PC-9 (cell line): ENCODE measurements at regions not wholly inside any gene's neighbourhood (a gene's known extent, or its start where the extent isn't known, plus 50 kb on each side); places are given as distances from the start of the nearest gene placed in this dataset.
A peak's percentile ranks its signal among the peaks of the same experiment; 100 is the strongest.

Experiments
- BruUV-seq: library from RNA; stranded (reverse); fragments of 400-500 nt; replicated peaks from 2 replicates; lab custom pipeline; 2021; lab: Mats Ljungman, UMichigan
- CTCF ChIA-PET: fragments of 300-600 bp; sonication (Branson Sonifier 250); formaldehyde crosslinking; loops from one replicate; lab custom pipeline; 2022; ENCODE audit warnings: antibody characterized with exemption; lab: Charles Lee
- POLR2A ChIA-PET: fragments of 300-600 bp; sonication (Branson Sonifier 250); formaldehyde crosslinking; loops from one replicate; lab custom pipeline; 2022; ENCODE audit warnings: antibody characterized with exemption; ENCODE audit not compliant: unreplicated experiment; lab: Charles Lee
- DNase-seq, 2 experiments: peaks; one replicate each; pipeline versions ENCODE4 v3.0.0 to v3.0.0-alpha.2; 2015 to 2022; ENCODE audit warnings: mixed read lengths in 1 of 2
- H2AFZ ChIP-seq: fragments of 200-600 bp; sonication (generic); 2 replicates; pipeline ENCODE4 v1.8.1; 2017; ENCODE audit warnings: antibody characterized with exemption
- H3F3A ChIP-seq: fragments of 200-600 bp; sonication (generic); 2 replicates; pipeline ENCODE4 v1.8.1; 2017; ENCODE audit warnings: antibody characterized with exemption, mild to moderate bottlenecking, low read depth; ENCODE audit not compliant: insufficient read depth
- H3K27ac ChIP-seq: fragments of 200-600 bp; sonication (generic); 2 replicates; pipeline ENCODE4 v1.6.1; 2016; ENCODE audit warnings: mixed run types
- H3K27me3 ChIP-seq: fragments of 200-600 bp; sonication (generic); 2 replicates; pipeline ENCODE4 v1.6.1; 2016; ENCODE audit warnings: low read depth, mixed run types; ENCODE audit not compliant: insufficient read depth
- H3K36me3 ChIP-seq: fragments of 200-600 bp; sonication (generic); 2 replicates; pipeline ENCODE4 v1.6.1; 2016; ENCODE audit warnings: low read depth, mixed run types
- H3K4me1 ChIP-seq: fragments of 200-600 bp; sonication (generic); replicated peaks from 2 replicates; pipeline ENCODE4 v1.6.1; 2016; ENCODE audit warnings: mixed run types; ENCODE audit not compliant: insufficient read depth
- H3K4me2 ChIP-seq: fragments of 200-600 bp; sonication (generic); 2 replicates; pipeline ENCODE4 v1.6.1; 2017; ENCODE audit warnings: mixed run types
- H3K4me3 ChIP-seq: fragments of 200-600 bp; sonication (generic); 2 replicates; pipeline ENCODE4 v1.6.1; 2016; ENCODE audit warnings: mixed run types
- H3K79me2 ChIP-seq: fragments of 200-600 bp; sonication (generic); 2 replicates; pipeline ENCODE4 v1.6.1; 2017; ENCODE audit warnings: low read depth, mixed run types
- H3K9me2 ChIP-seq: fragments of 200-600 bp; sonication (generic); 2 replicates; pipeline ENCODE4 v1.8.1; 2017; ENCODE audit warnings: mild to moderate bottlenecking; ENCODE audit not compliant: insufficient read depth
- H3K9me3 ChIP-seq: fragments of 200-600 bp; sonication (generic); 2 replicates; pipeline ENCODE4 v1.8.1; 2016; ENCODE audit warnings: low read depth; ENCODE audit not compliant: insufficient read depth
- H4K20me1 ChIP-seq: fragments of 200-600 bp; sonication (generic); 2 replicates; pipeline ENCODE4 v1.8.1; 2017; ENCODE audit not compliant: insufficient read depth
- EZH2 ChIP-seq: fragments of 200-600 bp; sonication (generic); IDR thresholded peaks from 2 replicates; pipeline ENCODE4 v1.8.0; 2017; ENCODE audit warnings: antibody characterized with exemption, low read depth
- intact Hi-C: fragments of 100-400 bp; cut with micrococcal nuclease; formaldehyde crosslinking; loops from one replicate; pipeline ENCODE4 v1.10.0; 2022; ENCODE audit not compliant: unreplicated experiment
- TF ChIP-seq, protein P1 (sequence below): fragments of 200-600 bp; sonication (generic); conservative IDR thresholded peaks from 2 replicates; pipeline ENCODE4 v1.6.1; 2017; ENCODE audit warnings: mixed run types, antibody characterized with exemption, mild to moderate bottlenecking, moderate library complexity

GRCh38 chr16:65684230-65684629, 562.4 kb upstream of the CDH11 start:
- Histone ChIP-seq H3K79me2 (no peaks in the 10 kb centered on the region), H3K36me3 (no peaks in the 10 kb centered on the region), H2AFZ (no peak overlapping the region), H3K27me3 (peaks cover 4% of the 10 kb centered on the region; the same call in 1 of the 2 replicates), H3K27ac (no peak overlapping the region), H3F3A (no peaks in the 10 kb centered on the region), H3K9me2 (no peaks in the 10 kb centered on the region), H3K4me1 (no peaks in the 10 kb centered on the region), H3K4me3 (no peak overlapping the region), H3K9me3 (no peaks in the 10 kb centered on the region), H3K4me2 (no peak overlapping the region), H4K20me1 (no peaks in the 10 kb centered on the region)
- BruUV-seq: no TSS peak
- ChIA-PET POLR2A (no interaction called here), CTCF (no interaction called here)
- no peak for TF ChIP-seq EZH2
- TF ChIP-seq, protein P1, sequence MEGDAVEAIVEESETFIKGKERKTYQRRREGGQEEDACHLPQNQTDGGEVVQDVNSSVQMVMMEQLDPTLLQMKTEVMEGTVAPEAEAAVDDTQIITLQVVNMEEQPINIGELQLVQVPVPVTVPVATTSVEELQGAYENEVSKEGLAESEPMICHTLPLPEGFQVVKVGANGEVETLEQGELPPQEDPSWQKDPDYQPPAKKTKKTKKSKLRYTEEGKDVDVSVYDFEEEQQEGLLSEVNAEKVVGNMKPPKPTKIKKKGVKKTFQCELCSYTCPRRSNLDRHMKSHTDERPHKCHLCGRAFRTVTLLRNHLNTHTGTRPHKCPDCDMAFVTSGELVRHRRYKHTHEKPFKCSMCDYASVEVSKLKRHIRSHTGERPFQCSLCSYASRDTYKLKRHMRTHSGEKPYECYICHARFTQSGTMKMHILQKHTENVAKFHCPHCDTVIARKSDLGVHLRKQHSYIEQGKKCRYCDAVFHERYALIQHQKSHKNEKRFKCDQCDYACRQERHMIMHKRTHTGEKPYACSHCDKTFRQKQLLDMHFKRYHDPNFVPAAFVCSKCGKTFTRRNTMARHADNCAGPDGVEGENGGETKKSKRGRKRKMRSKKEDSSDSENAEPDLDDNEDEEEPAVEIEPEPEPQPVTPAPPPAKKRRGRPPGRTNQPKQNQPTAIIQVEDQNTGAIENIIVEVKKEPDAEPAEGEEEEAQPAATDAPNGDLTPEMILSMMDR: 0 out of 2 replicates have a peak, but pooled peaks have one; percentile 32
- DNase-seq: no peak
- intact Hi-C loops: no loop called here

DNA sequence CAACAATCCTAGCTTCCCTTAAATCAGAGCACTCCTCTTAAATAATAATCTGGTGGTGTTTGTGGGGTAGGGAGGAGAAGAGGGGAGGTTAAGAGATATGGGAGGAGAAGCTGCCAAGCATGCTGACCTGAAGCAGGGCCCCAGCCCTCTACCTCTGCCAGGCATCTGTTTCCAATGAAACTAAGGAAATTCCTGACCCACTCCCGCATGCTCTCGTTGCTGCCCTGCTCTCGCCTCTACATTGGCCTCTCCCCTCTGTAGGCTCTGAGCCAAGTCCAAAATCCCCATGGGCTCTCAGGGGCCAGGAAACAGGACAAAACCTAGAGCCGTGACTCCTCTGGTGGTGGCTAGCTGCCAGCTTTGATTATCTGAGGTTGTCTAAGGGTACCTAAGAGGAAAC, 559.5 kb upstream of the CDH11 start:
- intact Hi-C loops: no loop called here
- no peaks in the 10 kb centered on the region for H3K9me2 ChIP-seq
- no peaks in the 10 kb centered on the region for H3K36me3 ChIP-seq
- DNase-seq: no peak
- ChIA-PET POLR2A (no interaction called here), CTCF (no interaction called here)
- H3K9me3 ChIP-seq: no peaks in the 10 kb centered on the region
- H3K4me2 ChIP-seq: no peak overlapping the region
- H3K27me3 ChIP-seq: no peaks in the 10 kb centered on the region
- no peaks in the 10 kb centered on the region for H3K79me2 ChIP-seq
- H3F3A ChIP-seq: no peaks in the 10 kb centered on the region
- H4K20me1 ChIP-seq: no peaks in the 10 kb centered on the region
- H3K4me3 ChIP-seq: no peak overlapping the region
- TF ChIP-seq EZH2: no peak
- TF ChIP-seq, protein P1: no peak
- no peak overlapping the region for H3K27ac ChIP-seq
- BruUV-seq: no TSS peak
- no peaks in the 10 kb centered on the region for H3K4me1 ChIP-seq
- H2AFZ ChIP-seq: no peak overlapping the region

GRCh38 chr16:65679785-65680184, 557.9 kb upstream of the CDH11 start:
- H3K4me2 ChIP-seq: no peak overlapping the region
- BruUV-seq: no TSS peak
- CTCF ChIA-PET: no interaction called here
- no peak overlapping the region for H2AFZ ChIP-seq
- no peaks in the 10 kb centered on the region for H3K9me3 ChIP-seq
- TF ChIP-seq, protein P1: no peak
- H3K4me3 ChIP-seq: no peak overlapping the region
- H3K4me1 ChIP-seq: no peaks in the 10 kb centered on the region
- no peaks in the 10 kb centered on the region for H3K27me3 ChIP-seq
- no peaks in the 10 kb centered on the region for H3F3A ChIP-seq
- POLR2A ChIA-PET: no interaction called here
- intact Hi-C loops: no loop called here
- H3K9me2 ChIP-seq: no peaks in the 10 kb centered on the region
- DNase-seq: no peak
- H4K20me1 ChIP-seq: no peaks in the 10 kb centered on the region
- H3K27ac ChIP-seq: no peak overlapping the region
- H3K36me3 ChIP-seq: no peaks in the 10 kb centered on the region
- no peaks in the 10 kb centered on the region for H3K79me2 ChIP-seq
